ENCODE measurements at regions not wholly inside any gene's neighbourhood (a gene's known extent, or its start where the extent isn't known, plus 50 kb on each side); places are given as distances from the start of the nearest gene placed in this dataset.

DNA sequence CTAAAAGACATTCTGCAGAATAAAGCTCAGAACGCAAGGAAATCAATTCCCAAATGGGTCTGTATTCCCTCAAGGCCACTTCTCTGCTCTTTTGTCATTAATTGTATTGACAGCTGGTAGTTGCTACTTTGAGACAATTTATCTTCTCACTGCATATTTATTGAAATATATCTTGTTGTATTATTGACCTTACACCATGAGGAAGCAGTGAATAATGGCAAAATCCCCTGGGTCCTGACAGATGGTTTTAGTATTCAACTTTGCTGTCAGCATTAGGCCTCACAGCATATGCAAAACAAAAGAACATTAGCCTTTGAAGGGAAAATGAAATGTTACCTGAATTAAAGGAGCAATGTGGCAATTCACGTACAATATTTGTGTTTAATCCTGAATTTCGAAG lies 406.1 kb upstream of the TRAM1L1 start:
- DNase-seq (no peak), ATAC-seq (no peak)
- H2AFZ ChIP-seq (ENCODE audit: low read length): no peak overlapping the region
- H3K9me3 ChIP-seq (ENCODE audit: low read length): no peaks in the 10 kb centered on the region
- H3K4me3 ChIP-seq (ENCODE audit: low read length): no peak overlapping the region
- H4K20me1 ChIP-seq (ENCODE audit: low read length): no peaks in the 10 kb centered on the region
- ChIA-PET POLR2A (ENCODE audit: unreplicated experiment) (no interaction called here), CTCF (no interaction called here)
- H3K36me3 ChIP-seq (ENCODE audit: low read depth, low read length): no peaks in the 10 kb centered on the region
- H3F3A ChIP-seq (ENCODE audit: low read length, unreplicated experiment): no peaks in the 10 kb centered on the region
- intact Hi-C loops (cut with micrococcal nuclease): no loop called here
- H3K4me2 ChIP-seq (ENCODE audit: low read length): no peak overlapping the region
- no peak overlapping the region for H3K9ac ChIP-seq (ENCODE audit: low read length)
- TF ChIP-seq EZH2phosphoT487 (IDR thresholded peaks at IDR 0.05; ENCODE audit: borderline replicate concordance, low read length) (no peak), EZH2 (IDR thresholded peaks at IDR 0.05; ENCODE audit: low read length, unreplicated experiment) (no peak), CTCF (conservative IDR thresholded peaks at IDR 0.05; ENCODE audit: low read depth, low read length) (no peak)
- H3K27me3 ChIP-seq (ENCODE audit: low read length): no peaks in the 10 kb centered on the region
- H3K79me2 ChIP-seq (ENCODE audit: low read length): no peaks in the 10 kb centered on the region
- no peaks in the 10 kb centered on the region for H3K9me2 ChIP-seq (replicated peaks; ENCODE audit: low read length)
- no peak overlapping the region for H3K27ac ChIP-seq (ENCODE audit: low read length)
- BruUV-seq (replicated peaks): no TSS peak
- no peaks in the 10 kb centered on the region for H3K4me1 ChIP-seq (ENCODE audit: insufficient read depth, low read length)

- no TSS peak for BruUV-seq (replicated peaks)
- Histone ChIP-seq H3K4me2 (ENCODE audit: low read length) (no peak overlapping the region), H3K27me3 (ENCODE audit: low read length) (no peaks in the 10 kb centered on the region), H3K36me3 (ENCODE audit: low read depth, low read length) (no peaks in the 10 kb centered on the region), H2AFZ (ENCODE audit: low read length) (no peak overlapping the region), H3K79me2 (ENCODE audit: low read length) (no peaks in the 10 kb centered on the region), H3K9me2 (replicated peaks; ENCODE audit: low read length) (no peaks in the 10 kb centered on the region), H3K27ac (ENCODE audit: low read length) (no peak overlapping the region), H4K20me1 (ENCODE audit: low read length) (no peaks in the 10 kb centered on the region), H3K4me3 (ENCODE audit: low read length) (no peak overlapping the region), H3K4me1 (ENCODE audit: insufficient read depth, low read length) (no peaks in the 10 kb centered on the region), H3K9ac (ENCODE audit: low read length) (no peak overlapping the region), H3K9me3 (ENCODE audit: low read length) (no peaks in the 10 kb centered on the region), H3F3A (ENCODE audit: low read length, unreplicated experiment) (no peaks in the 10 kb centered on the region)
- ATAC-seq (no peak), DNase-seq (no peak)
- TF ChIP-seq EZH2 (IDR thresholded peaks at IDR 0.05; ENCODE audit: low read length, unreplicated experiment) (no peak), CTCF (conservative IDR thresholded peaks at IDR 0.05; ENCODE audit: low read depth, low read length) (no peak), EZH2phosphoT487 (IDR thresholded peaks at IDR 0.05; ENCODE audit: borderline replicate concordance, low read length) (no peak)
- CTCF ChIA-PET: no interaction called here
- POLR2A ChIA-PET (ENCODE audit: unreplicated experiment): interaction anchor here (0.6 kb wide), 1 partner anchor 20 kb away, joined by 6 read pairs; no protein-coding TSS in a partner anchor
- intact Hi-C loops (cut with micrococcal nuclease): no loop called here
Observed at GRCh38 chr4:117495802-117496201, 410.4 kb upstream of the TRAM1L1 start.

GRCh38 chr4:117512414-117512813 lies 427.0 kb upstream of the TRAM1L1 start:
- intact Hi-C loops (cut with micrococcal nuclease): no loop called here
- ChIA-PET POLR2A (ENCODE audit: unreplicated experiment) (no interaction called here), CTCF (no interaction called here)
- no peak for ATAC-seq
- no peaks in the 10 kb centered on the region for H3F3A ChIP-seq (ENCODE audit: low read length, unreplicated experiment)
- H3K4me1 ChIP-seq (ENCODE audit: insufficient read depth, low read length): no peaks in the 10 kb centered on the region
- H4K20me1 ChIP-seq (ENCODE audit: low read length): no peaks in the 10 kb centered on the region
- no peak overlapping the region for H3K9ac ChIP-seq (ENCODE audit: low read length)
- no peak overlapping the region for H2AFZ ChIP-seq (ENCODE audit: low read length)
- H3K9me3 ChIP-seq (ENCODE audit: low read length): no peaks in the 10 kb centered on the region
- no peak overlapping the region for H3K4me2 ChIP-seq (ENCODE audit: low read length)
- no peaks in the 10 kb centered on the region for H3K79me2 ChIP-seq (ENCODE audit: low read length)
- no peaks in the 10 kb centered on the region for H3K27me3 ChIP-seq (ENCODE audit: low read length)
- BruUV-seq (replicated peaks): no TSS peak
- no peak overlapping the region for H3K4me3 ChIP-seq (ENCODE audit: low read length)
- H3K9me2 ChIP-seq (replicated peaks; ENCODE audit: low read length): no peaks in the 10 kb centered on the region
- no peak for DNase-seq
- no peak overlapping the region for H3K27ac ChIP-seq (ENCODE audit: low read length)
- no peak for TF ChIP-seq CTCF (conservative IDR thresholded peaks at IDR 0.05; ENCODE audit: low read depth, low read length)
- no peak for TF ChIP-seq EZH2 (IDR thresholded peaks at IDR 0.05; ENCODE audit: low read length, unreplicated experiment)
- TF ChIP-seq EZH2phosphoT487 (IDR thresholded peaks at IDR 0.05; ENCODE audit: borderline replicate concordance, low read length): no peak
- no peaks in the 10 kb centered on the region for H3K36me3 ChIP-seq (ENCODE audit: low read depth, low read length)

All from PC-3 (cell line).